ENCODE measurements at regions not wholly inside any gene's neighbourhood (a gene's known extent, or its start where the extent isn't known, plus 50 kb on each side); places are given as distances from the start of the nearest gene placed in this dataset.

DNA sequence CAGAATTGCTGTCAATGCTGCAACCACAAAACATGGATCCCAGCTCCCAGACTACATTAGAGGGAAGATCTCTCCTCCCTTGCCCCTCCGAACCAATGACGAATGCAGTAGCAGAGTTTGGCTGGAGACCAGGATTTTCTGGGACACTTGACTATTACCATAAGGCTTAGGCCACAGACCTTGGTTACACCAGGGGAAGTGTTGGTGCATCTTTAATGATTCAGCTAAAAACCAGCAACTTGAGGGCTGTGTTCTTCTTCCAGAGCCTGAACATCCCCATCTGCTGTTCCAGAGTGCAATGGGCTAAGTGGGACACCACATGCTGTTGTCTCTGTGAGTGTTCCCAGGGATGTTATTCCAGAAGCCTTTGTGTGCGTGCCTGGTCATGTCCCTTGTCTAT lies 528.2 kb downstream of the LMO7 start:
- TF ChIP-seq FOXM1 (IDR thresholded peaks at IDR 0.05; ENCODE audit: borderline replicate concordance) (no peak), FOXA1 (IDR thresholded peaks at IDR 0.05) (no peak), L3MBTL2 (conservative IDR thresholded peaks at IDR 0.05) (no peak), HDGF (IDR thresholded peaks at IDR 0.05; ENCODE audit: borderline replicate concordance) (no peak)

All from HEK293T (cell line).